Raji (cell line): ENCODE measurements at regions not wholly inside any gene's neighbourhood (a gene's known extent, or its start where the extent isn't known, plus 50 kb on each side); places are given as distances from the start of the nearest gene placed in this dataset.

Source experiments
- POLR2A ChIP-seq: IDR thresholded peaks from 2 replicates; pipeline ENCODE4 v1.6.1; 2011; ENCODE audit warnings: low read depth, low read length, control low read depth; ENCODE audit not compliant: insufficient read depth

GRCh38 chr7:67610897-67611296 lies 614.3 kb downstream of the TYW1 start:
- TF ChIP-seq POLR2A: no peak

- no peak for TF ChIP-seq POLR2A
Measured at GRCh38 chr7:67614843-67615242, 618.2 kb downstream of the TYW1 start.

- TF ChIP-seq POLR2A: no peak
Measured at GRCh38 chr7:67616517-67616916, 619.9 kb downstream of the TYW1 start.

- no peak for TF ChIP-seq POLR2A
Measured at GRCh38 chr7:67618556-67619162, 622.0 kb downstream of the TYW1 start.

GRCh38 chr7:67619175-67619574 lies 622.5 kb downstream of the TYW1 start:
- no peak for TF ChIP-seq POLR2A

- TF ChIP-seq POLR2A: no peak
Measured at GRCh38 chr7:67620216-67620933, 623.7 kb downstream of the TYW1 start.

GRCh38 chr7:67621704-67622103 lies 625.1 kb downstream of the TYW1 start:
- TF ChIP-seq POLR2A: no peak

GRCh38 chr7:67625257-67625737 lies 628.7 kb downstream of the TYW1 start:
- no peak for TF ChIP-seq POLR2A

- no peak for TF ChIP-seq POLR2A
Measured at GRCh38 chr7:67631476-67631875, 634.8 kb downstream of the TYW1 start.

- no peak for TF ChIP-seq POLR2A
Measured at GRCh38 chr7:67635271-67635670, 638.6 kb downstream of the TYW1 start.

- TF ChIP-seq POLR2A: no peak
Measured at GRCh38 chr7:67636348-67637022, 639.9 kb downstream of the TYW1 start.

GRCh38 chr7:67637023-67637358 lies 640.4 kb downstream of the TYW1 start:
- TF ChIP-seq POLR2A: no peak

GRCh38 chr7:67644151-67644550 lies 647.5 kb downstream of the TYW1 start:
- no peak for TF ChIP-seq POLR2A

- no peak for TF ChIP-seq POLR2A
Measured at GRCh38 chr7:67652937-67653336, 656.3 kb downstream of the TYW1 start.

- TF ChIP-seq POLR2A: no peak
Measured at GRCh38 chr7:67653856-67654454, 657.3 kb downstream of the TYW1 start.

GRCh38 chr7:67654642-67655041 lies 658.0 kb downstream of the TYW1 start:
- TF ChIP-seq POLR2A: no peak
